Bronchial epithelial cell (primary cell): ENCODE measurements at regions not wholly inside any gene's neighbourhood (a gene's known extent, or its start where the extent isn't known, plus 50 kb on each side); places are given as distances from the start of the nearest gene placed in this dataset.

ENCODE experiments used
- DNase-seq: peaks from one replicate; pipeline ENCODE4 v3.0.0-alpha.2; 2010; ENCODE audit warnings: low read depth
- FAIRE-seq: peaks from 2 replicates; lab custom pipeline; 2011; peaks lifted over from hg19 to GRCh38; lab: Jason Lieb, UNC
- H3K27me3 ChIP-seq: 2 replicates; pipeline ENCODE4 v1.5.1; 2011; ENCODE audit warnings: low read length; ENCODE audit not compliant: control insufficient read depth, insufficient read depth
- H3K36me3 ChIP-seq: 2 replicates; pipeline ENCODE4 v1.5.1; 2011; ENCODE audit warnings: low read length; ENCODE audit not compliant: control insufficient read depth, insufficient read depth
- H3K4me3 ChIP-seq: 2 replicates; pipeline ENCODE4 v1.5.1; 2011; ENCODE audit warnings: mild to moderate bottlenecking, low read depth, low read length, control low read depth
- TF ChIP-seq, protein P1 (sequence below): IDR thresholded peaks from 2 replicates; pipeline ENCODE4 v1.5.1; 2011; ENCODE audit warnings: mild to moderate bottlenecking, moderate library complexity, low read length, control low read depth, inconsistent platforms; ENCODE audit not compliant: insufficient read depth, severe bottlenecking

DNA sequence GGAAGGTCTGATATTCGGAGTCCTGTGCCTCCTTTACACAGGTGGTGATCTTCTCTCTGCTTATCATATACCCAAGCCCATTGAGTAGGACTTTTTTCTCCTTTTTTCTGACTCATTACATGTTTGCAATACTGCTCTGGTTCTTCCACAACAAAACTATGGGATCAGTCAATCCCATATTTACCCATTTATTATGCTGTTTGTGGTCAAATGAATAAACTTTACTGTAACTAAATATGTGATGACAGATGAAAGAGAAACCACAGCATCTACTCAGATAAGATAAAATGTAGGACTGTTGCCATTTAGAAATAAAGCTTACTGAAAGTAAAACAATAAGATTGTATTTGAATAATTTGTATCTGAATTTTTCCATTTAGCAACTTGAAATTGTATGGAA is 958.7 kb upstream of the FAT3 start:
- H3K27me3 ChIP-seq = no peaks in the 10 kb centered on the region
- H3K4me3 ChIP-seq = no peak overlapping the region
- TF ChIP-seq, protein P1, sequence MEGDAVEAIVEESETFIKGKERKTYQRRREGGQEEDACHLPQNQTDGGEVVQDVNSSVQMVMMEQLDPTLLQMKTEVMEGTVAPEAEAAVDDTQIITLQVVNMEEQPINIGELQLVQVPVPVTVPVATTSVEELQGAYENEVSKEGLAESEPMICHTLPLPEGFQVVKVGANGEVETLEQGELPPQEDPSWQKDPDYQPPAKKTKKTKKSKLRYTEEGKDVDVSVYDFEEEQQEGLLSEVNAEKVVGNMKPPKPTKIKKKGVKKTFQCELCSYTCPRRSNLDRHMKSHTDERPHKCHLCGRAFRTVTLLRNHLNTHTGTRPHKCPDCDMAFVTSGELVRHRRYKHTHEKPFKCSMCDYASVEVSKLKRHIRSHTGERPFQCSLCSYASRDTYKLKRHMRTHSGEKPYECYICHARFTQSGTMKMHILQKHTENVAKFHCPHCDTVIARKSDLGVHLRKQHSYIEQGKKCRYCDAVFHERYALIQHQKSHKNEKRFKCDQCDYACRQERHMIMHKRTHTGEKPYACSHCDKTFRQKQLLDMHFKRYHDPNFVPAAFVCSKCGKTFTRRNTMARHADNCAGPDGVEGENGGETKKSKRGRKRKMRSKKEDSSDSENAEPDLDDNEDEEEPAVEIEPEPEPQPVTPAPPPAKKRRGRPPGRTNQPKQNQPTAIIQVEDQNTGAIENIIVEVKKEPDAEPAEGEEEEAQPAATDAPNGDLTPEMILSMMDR = no peak
- no peaks in the 10 kb centered on the region for H3K36me3 ChIP-seq
- DNase-seq (no peak), FAIRE-seq (no peak)

DNA sequence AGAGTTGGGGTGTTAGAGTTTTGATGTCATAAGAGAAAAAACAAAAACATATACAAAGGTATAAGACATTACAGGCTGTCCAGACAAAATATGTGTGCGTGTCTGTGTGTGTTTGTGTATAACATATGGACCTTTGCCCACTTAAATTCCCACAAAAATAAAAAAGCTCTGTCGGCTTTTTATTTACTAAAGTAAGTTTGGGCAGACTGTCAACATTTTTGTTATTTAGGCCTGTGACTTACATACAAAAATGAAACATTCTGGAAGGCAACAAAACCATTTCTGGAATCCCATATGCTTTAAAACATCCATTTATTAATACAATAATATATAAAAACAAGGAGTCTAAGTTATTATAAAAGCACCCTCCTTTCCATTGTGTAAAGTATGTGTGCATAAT is 960.1 kb upstream of the FAT3 start:
- no peak for DNase-seq
- Histone ChIP-seq H3K27me3 (no peaks in the 10 kb centered on the region), H3K4me3 (no peak overlapping the region), H3K36me3 (no peaks in the 10 kb centered on the region)
- no peak for FAIRE-seq
- TF ChIP-seq, protein P1 = no peak

DNA sequence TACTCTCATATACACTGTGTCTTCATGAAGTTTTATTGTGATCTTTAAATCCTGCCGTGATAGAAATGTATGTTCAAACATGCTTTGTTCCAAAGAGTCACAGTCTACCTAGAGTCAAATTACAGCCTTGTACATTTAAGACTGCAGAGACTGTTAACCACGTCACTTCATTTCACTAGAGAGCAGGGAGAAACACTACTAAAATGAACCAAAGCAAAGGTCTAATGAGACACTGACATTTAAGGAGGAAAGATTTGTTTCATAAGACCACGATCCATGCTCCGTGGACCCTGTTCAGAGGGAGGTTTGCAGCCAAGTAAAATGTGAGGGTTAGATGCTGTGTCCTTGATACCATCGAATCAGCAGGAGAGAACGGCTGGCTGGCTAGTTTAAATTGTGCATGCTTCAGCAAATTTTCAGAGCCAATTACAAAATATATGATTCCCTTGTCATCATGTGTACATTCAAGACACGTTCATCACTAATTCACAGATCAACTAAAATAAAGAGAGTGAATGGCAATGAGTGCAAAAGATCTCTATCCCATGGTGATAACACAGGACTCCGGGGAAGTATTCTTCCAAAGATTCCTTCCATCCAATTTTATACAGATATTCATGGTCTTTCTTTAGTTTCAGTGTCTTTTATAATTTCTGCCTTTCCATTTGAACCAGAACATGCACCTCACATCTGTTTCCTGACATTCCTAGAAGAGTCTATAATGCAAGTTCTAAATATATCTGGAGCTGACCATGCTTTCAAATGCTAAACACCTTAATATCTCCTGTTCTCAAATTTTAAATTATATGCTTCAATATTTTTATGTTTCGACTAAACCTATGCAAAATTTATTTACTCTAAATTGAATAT is 960.9 kb upstream of the FAT3 start:
- no peak for FAIRE-seq
- TF ChIP-seq, protein P1 = no peak
- Histone ChIP-seq H3K4me3 (no peak overlapping the region), H3K36me3 (no peaks in the 10 kb centered on the region), H3K27me3 (no peaks in the 10 kb centered on the region)
- no peak for DNase-seq

DNA sequence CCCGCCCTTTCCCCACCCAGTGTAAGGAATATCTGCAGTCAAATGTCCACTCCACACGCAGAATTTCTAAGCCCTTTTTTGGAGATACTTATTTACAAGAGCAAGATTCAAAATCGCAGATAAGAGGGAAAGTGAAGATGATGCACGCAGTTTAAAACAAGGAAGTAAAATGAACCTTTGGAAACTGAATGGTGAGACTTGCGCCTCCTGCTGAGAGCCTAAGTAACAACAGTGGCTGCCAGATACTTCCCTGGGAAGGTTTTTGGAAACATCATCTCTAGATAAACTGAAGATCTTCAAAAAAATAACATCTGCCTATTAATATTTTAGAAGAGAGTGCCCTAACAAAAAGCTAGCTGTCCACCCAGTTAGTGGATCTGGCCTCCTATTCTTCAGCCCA is 963.1 kb upstream of the FAT3 start:
- no peak for DNase-seq
- no peaks in the 10 kb centered on the region for H3K27me3 ChIP-seq
- TF ChIP-seq, protein P1 = no peak
- no peak for FAIRE-seq
- no peak overlapping the region for H3K4me3 ChIP-seq
- H3K36me3 ChIP-seq = no peaks in the 10 kb centered on the region

DNA sequence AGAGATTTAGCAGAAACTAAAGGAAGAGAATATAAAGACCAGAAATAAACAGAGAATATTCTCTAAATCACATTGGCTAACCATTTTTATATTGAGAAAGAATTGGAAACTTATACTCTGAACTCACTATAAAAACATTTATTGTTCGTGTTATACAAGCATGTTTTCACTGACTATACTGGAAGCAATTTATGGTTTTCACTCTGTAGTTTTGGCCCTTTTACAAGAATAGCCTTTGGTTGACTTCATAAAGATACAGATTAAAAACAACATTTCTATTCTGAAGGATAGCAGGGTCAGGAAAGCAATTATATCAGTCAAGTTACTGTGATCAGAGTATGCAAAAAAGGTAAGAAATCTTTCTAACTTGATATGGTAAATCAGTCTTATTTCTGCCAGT is 965.7 kb upstream of the FAT3 start:
- DNase-seq (no peak), FAIRE-seq (no peak)
- Histone ChIP-seq H3K27me3 (no peaks in the 10 kb centered on the region), H3K36me3 (no peaks in the 10 kb centered on the region), H3K4me3 (no peak overlapping the region)
- TF ChIP-seq, protein P1 = no peak

DNA sequence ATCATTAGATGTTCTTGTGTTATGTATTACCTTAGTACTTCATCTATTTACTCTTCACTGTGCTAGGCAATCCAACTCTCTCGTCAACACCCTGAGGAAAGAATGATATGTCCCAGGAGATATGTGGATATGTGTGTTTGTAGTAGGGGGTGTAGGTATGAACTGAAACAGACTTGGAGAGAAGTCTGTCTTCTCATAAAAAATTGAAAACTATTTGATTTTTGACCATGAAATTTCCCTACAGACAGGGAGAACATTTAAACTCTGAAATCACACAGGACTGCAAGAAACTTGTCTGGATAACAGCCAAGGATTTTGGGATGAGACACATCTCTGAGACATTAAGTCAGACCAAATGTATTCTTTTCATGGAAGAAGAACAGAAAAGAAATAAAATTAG is 967.0 kb upstream of the FAT3 start:
- TF ChIP-seq, protein P1 = no peak
- Histone ChIP-seq H3K4me3 (no peak overlapping the region), H3K36me3 (no peaks in the 10 kb centered on the region), H3K27me3 (no peaks in the 10 kb centered on the region)
- FAIRE-seq = no peak
- DNase-seq = no peak
